NOMO-1 treated with DMSO at 0.1 percent for 48 hours (cell line): ENCODE measurements at regions not wholly inside any gene's neighbourhood (a gene's known extent, or its start where the extent isn't known, plus 50 kb on each side); places are given as distances from the start of the nearest gene placed in this dataset.
A peak's percentile ranks its signal among the peaks of the same experiment; 100 is the strongest.
"Not testable (repeated sequence)": the region's sequence is repeated elsewhere in the genome, so short reads cannot be mapped to it uniquely, and the experiment has no call there.

Experiments used
- DNase-seq: peaks from one replicate; lab custom pipeline; 2025; ENCODE audit not compliant: unreplicated experiment; lab: John Stamatoyannopoulos, UW

- DNase-seq: no peak
Measured at GRCh38 chr17:16870253-16871245, 101.4 kb downstream of the TNFRSF13B start.

- not testable (repeated sequence) for DNase-seq
Measured at GRCh38 chr17:16869531-16870252, 102.2 kb downstream of the TNFRSF13B start.

DNA sequence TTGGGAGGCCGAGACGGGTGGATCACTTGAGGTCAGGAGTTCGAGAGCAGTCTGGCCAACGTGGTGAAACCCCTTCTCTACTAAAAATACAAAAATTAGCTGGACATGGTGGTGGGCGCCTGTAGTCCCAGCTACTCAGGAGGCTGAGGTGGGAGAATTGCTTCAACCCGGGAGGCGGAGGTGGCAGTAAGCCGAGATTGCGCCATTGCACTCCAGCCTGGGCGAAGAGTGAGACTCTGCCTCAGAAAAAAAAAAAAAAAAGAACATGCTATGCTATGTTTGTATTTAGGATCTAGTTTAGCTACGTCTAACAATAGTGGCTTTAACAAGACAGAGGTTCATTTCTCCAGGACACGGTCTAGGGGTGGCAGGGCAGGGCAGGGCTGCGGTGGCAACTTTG, 103.3 kb downstream of the TNFRSF13B start:
- DNase-seq: not testable (repeated sequence)

DNA sequence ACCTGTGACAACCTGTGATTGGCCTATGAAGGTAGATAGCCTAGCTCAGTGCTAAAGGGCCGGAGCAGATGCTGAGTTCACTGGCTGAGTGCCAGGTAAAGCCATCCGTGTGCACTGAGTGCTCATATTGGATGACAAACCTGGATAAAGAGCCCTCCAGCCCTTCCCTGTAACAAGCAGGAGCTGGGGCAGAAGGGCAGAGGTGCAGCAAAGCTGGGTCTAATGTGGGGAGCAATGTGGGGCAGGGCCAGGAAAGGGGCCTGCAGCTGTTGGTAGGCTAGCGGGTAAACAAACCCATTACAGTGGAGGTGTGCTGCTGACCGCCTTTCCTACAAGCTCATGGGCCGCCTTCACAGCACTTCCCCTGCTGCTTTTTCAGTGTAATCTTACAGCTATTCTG, 104.4 kb downstream of the TNFRSF13B start:
- not testable (repeated sequence) for DNase-seq

GRCh38 chr17:16866841-16867240, 105.1 kb downstream of the TNFRSF13B start:
- DNase-seq: not testable (repeated sequence)

DNA sequence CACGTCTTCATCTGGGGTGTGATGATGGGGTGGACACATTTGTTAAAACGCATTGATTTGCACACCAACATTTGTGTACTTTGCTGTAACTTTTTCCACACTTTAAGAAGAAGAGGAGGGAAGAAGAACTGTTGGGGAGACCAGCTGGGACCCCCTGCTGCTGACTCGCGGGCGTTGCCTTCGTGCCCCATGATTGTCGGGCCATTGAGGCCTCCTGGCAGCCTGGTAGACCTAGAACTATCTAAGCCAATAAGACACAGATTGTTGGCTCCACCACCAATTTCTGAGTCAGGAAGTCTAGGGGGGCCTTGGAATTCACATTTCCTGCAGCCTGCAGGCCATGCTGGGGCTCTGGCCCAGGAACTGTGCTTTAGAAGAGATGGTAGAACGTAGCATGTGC, 105.5 kb downstream of the TNFRSF13B start:
- no peak for DNase-seq

GRCh38 chr17:16865704-16866103, 106.2 kb downstream of the TNFRSF13B start:
- DNase-seq: not testable (repeated sequence)

- DNase-seq: not testable (repeated sequence)
Measured at GRCh38 chr17:16865077-16865613, 106.8 kb downstream of the TNFRSF13B start.

GRCh38 chr17:16864462-16865076, 107.3 kb downstream of the TNFRSF13B start:
- DNase-seq: peak; percentile 13

GRCh38 chr17:16861152-16861551, 110.8 kb downstream of the TNFRSF13B start:
- peak; percentile 2 for DNase-seq

DNA sequence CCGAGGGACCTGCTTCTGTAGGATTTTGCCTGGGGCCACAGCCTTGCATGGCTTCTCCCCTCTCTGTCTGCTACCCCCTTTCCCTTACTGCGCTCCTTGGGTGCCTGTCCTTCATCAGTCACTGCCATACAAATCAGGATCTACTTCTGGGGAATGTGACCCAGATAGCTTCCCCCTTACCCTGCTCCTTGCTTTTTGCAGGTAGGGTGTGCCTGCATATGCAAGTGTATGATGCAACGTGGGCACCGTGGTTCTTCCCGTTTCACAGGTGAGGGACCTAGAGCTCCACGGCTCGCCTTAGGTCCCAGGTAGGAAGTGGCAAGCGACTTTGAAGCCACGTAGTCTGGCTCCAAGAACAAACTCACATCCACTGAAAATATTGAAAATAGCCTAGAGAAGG, 111.5 kb downstream of the TNFRSF13B start:
- not testable (repeated sequence) for DNase-seq

GRCh38 chr17:16859515-16859914, 112.4 kb downstream of the TNFRSF13B start:
- DNase-seq: not testable (repeated sequence)

DNA sequence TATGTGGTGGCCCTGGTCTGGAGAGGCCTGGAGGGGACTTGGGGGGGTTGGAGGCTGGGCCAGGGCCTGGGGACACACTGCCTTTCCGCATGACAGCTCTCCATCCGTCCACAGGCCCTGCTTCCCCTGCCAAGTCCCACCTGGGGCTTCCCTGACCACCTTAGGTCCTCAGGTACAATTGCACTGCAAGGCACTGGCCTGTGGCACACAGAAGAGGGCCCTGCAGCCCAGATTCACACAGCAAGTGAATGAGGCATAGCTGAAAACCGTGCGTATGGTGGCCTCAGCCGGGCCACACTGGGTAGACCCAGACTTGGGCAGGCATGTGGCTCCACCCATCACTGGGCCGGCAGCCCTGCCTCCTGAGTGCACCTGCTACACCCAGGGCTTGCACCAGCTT, 114.2 kb downstream of the TNFRSF13B start:
- DNase-seq: not testable (repeated sequence)

DNA sequence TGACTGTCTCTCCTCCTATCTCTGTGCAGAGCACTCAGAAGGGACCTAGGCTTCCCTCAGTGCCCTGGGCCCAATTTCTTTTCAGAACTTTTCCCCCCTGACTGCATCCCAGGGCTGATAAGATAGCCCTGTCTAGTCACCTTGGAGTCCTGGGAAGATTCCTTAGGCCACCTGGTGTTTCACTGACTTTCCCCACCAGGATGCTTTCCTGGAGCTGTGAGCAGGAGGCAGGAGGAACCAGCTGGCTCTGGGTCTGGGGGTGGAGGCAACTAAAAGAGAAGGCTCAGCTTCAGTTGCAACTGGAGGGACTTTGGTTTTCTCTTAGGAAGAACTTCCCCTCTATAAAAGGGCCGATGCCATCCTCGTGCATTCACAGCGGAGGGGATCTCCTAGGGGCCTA, 115.1 kb downstream of the TNFRSF13B start:
- DNase-seq: not testable (repeated sequence)

DNA sequence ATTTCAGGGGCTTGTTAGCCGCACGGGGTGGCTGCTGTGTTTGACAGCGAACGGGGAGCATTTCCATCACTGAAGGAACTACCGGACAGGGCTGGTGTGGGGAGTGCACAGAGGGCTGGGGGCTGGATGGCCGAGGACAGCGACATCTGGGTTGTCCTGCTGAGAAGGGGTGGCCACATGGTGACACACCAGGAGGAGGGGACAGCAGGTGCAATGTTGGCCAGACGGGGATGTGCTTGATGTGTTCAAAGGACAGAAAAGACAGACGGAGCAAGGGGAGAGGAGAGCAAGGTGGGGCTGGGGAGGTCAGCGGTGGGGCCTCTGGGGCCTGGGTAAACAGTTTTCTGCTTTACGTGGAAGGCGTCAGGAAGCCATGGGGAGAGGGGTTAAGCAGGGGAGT, 115.7 kb downstream of the TNFRSF13B start:
- not testable (repeated sequence) for DNase-seq

- DNase-seq: not testable (repeated sequence)
Measured at GRCh38 chr17:16854636-16855035, 117.3 kb downstream of the TNFRSF13B start.

GRCh38 chr17:16853661-16854320, 118.1 kb downstream of the TNFRSF13B start:
- no peak for DNase-seq

GRCh38 chr17:16849861-16850260, 122.1 kb downstream of the TNFRSF13B start:
- not testable (repeated sequence) for DNase-seq

DNA sequence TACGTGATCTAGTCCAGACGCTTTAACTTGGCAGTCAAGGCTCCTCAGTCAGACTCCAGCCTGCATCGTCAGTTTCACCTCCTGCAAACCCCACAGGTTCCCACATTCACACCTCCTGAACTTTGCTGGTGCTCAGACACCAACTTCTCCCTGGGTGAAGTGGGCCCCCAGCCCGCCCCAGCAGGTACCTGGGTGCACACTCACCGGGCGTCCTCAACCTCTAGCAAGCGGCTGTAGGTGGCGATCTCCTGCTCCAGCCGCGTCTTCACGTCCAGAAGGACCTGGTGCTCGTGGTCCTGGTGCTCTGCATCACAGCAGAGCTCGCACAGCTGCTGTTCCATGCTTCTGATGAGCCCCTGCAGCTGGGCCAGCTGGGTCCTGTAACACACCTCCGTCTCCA, 122.9 kb downstream of the TNFRSF13B start:
- DNase-seq: not testable (repeated sequence)

DNA sequence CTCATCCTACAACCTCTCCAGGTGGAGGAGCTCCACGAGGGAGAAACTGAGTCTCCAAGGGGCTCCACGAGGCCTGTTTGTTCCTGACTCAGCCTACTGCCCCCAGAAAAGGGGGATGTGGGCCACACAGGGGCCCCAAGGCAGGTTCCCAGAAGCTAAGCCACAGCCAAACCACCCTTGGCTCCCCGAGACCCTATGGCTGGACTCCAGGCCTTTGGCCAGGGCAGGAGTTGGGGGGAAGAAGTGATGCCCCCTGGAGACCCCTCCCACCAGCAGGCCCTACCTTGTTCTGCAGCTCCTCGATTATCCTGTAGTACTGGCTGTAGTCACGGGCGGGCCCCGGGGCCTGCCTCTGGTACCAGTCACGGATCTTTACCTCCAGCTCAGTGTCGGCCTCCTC, 126.8 kb downstream of the TNFRSF13B start:
- not testable (repeated sequence) for DNase-seq
